GM10266 (cell line): ENCODE measurements at regions not wholly inside any gene's neighbourhood (a gene's known extent, or its start where the extent isn't known, plus 50 kb on each side); places are given as distances from the start of the nearest gene placed in this dataset.
"Not testable (repeated sequence)": the region's sequence is repeated elsewhere in the genome, so short reads cannot be mapped to it uniquely, and the experiment has no call there.

Experiments
- DNase-seq: peaks from one replicate; pipeline ENCODE4 v3.0.0; 2012; ENCODE audit errors: extremely low spot score
- TF ChIP-seq, protein P1 (sequence below): IDR thresholded peaks from 2 replicates; pipeline ENCODE4 v1.5.1; 2012; ENCODE audit warnings: mild to moderate bottlenecking, low read depth; ENCODE audit not compliant: control insufficient read depth, insufficient read depth; ENCODE audit errors: missing control alignments

DNA sequence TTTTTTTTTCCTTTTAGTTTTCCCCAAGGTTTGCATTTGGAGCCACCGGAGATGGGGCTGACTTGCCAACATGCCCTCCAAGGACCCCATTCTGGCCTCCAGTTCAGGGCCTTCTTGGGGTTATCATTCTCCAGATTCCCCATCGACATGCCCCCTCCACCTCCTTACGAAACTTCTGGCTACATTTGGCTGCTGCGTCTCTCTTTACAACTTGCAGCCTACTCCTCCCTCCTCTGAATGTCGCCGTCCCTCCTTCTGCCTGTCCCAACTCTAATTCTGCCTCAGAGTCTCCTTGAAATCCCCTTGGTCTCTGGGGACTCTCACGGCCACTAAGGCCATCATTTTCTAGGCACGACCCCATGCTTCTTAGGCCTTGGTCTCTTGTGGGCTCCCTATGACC is 72.2 kb upstream of the PODXL start:
- DNase-seq = no peak
- TF ChIP-seq, protein P1, sequence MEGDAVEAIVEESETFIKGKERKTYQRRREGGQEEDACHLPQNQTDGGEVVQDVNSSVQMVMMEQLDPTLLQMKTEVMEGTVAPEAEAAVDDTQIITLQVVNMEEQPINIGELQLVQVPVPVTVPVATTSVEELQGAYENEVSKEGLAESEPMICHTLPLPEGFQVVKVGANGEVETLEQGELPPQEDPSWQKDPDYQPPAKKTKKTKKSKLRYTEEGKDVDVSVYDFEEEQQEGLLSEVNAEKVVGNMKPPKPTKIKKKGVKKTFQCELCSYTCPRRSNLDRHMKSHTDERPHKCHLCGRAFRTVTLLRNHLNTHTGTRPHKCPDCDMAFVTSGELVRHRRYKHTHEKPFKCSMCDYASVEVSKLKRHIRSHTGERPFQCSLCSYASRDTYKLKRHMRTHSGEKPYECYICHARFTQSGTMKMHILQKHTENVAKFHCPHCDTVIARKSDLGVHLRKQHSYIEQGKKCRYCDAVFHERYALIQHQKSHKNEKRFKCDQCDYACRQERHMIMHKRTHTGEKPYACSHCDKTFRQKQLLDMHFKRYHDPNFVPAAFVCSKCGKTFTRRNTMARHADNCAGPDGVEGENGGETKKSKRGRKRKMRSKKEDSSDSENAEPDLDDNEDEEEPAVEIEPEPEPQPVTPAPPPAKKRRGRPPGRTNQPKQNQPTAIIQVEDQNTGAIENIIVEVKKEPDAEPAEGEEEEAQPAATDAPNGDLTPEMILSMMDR = no peak

DNA sequence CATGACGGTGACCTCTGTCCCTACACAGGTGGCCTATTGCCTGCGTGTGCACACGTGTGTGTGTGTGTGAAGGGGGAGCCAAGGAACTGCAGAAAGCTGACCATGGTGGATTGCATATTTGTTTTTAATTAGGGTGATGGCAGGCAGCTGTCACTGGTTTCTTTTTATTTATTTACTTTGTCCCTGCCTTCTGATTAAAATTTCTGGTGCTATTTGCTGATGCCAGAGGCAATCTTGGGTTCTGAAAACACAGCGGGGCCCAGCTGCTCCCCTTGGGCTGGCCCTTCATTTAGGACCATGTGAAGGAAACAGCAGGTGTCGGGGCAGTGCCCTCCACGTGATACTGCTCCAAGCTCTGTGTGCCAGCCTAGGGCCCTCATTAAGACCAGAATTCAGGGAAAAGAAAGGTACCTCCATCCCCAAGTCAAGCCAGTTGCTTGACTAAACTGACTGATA is 71.3 kb upstream of the PODXL start:
- no peak for DNase-seq
- TF ChIP-seq, protein P1 = no peak

DNA sequence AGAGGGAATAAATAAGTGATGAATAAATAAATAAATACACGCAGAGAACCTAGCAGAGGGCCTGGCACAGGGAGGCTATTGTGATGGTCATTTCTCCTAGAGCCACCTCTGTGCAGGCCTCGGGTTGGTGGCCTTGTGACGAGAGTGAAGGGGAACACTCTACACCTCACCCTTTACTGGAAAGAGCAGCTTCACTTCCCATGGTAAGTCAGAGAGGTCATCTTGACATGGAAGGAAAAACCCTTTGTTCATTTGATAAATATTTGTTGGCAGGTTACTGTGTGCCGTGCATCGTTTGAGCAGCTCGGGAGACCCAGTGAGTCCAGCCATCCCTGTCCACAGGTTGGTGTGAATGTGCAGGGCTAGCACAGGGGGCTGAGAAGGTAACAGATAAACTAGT is 70.2 kb upstream of the PODXL start:
- DNase-seq = no peak
- TF ChIP-seq, protein P1 = no peak

DNA sequence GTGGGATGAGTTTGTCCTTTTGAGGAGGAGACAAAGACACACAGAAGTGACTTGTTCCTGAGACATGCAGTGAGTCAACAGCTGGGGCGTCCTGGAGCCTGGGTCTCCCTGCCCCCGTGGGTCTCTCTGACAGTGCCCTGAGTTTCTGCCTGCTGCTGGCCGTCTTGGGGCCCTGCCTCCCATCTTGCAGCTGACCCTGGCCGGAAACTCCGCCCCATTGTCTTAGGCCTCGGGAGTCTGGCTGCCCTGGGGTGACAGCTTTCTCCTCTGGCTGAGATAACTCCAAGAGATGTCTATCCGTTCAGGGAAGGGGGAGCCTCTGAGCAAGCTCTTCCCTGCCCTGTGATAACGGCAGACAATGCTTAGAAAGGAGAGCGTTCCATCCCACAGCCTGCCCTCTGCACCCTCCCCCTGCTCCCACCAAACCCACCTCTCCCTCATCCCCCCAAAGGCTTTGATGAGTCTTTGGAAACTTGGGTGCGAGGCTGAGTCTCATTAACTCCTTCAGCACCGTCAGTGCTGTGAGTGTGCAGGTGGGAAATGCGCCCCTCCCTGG is 69.5 kb upstream of the PODXL start:
- DNase-seq = no peak
- TF ChIP-seq, protein P1 = no peak

DNA sequence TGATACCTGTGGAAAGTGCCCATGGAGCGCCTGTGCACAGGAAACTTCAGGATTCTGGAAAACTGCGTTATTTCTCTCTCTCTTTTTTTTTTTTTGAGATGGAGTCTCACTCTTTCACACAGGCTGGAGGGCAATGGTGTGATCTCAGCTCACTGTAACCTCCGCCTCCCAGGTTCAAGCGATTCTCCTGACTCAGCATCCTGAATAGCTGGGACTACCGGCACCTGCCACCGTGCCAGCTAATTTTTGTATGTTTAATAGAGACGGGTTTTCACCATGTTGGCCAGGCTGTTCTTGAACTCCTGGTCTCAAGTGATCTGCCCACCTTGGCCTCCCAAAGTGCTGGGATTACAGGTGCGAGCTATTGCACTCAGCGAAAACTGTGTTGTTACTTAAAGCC is 68.9 kb upstream of the PODXL start:
- DNase-seq = not testable (repeated sequence)

DNA sequence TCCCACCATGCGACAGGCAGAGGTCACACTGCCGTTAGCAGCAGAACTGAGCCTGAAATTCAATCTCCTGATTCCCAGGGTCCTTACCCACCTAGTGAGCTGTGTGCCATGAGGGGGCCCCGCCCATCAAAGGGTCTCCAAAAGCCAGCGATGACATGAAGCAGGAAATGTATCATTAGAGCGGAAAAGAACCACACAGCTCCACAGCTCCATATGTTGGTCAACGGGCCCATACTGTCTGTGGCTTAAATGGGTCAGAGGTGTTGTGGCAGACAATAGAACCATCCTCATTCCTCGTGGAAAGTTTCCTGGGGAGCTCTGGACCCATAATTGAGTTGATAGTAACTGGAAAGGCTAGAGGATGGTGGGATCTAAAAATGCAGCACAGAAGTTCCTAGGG is 68.1 kb upstream of the PODXL start:
- no peak for DNase-seq

DNA sequence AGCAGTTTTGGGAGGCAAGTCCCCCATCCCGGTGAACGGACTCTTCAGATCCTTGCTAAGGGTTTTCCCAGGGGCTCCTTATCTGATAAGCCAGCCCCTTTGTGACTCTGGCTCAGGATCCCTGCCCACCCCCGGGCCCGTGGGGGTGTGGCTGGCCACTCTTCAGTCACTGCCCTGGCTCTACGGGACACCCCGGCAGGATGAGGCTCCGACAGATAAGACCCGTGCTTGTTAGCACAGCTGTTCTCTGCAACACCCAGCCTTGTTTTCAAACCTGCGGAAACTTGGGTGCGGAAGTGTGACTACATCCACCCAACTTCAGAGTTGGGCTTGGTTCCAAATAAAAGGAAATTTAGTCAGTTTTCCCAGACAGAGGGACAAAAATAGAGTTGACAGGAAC is 66.7 kb upstream of the PODXL start:
- TF ChIP-seq, protein P1 = no peak
- DNase-seq = no peak

More for the DNA sequence above, 68.1 kb upstream of the PODXL start:
- TF ChIP-seq, protein P1 = no peak

DNA sequence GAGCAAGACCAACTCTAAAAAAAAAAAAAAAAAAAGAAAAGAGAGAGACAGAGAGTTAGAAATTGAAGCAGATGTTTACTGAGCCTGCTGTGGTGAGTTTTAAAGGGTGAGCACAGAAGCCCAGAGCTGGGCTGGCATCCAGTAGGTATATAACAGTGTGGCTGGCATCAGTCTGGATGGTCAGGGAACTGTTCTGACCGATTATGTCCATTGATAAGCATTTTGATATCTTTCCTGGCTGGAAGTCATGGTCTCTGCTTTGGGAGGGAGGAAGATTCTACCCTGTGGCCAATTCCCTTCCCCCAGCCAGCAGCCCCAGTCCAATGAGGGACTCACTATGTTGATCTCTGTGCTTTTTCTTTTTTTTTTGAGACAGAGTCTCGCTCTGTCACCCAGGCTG is 65.2 kb upstream of the PODXL start:
- DNase-seq = no peak
- TF ChIP-seq, protein P1 = no peak
